ENCODE measurements at regions not wholly inside any gene's neighbourhood (a gene's known extent, or its start where the extent isn't known, plus 50 kb on each side); places are given as distances from the start of the nearest gene placed in this dataset.

GRCh38 chr5:125481506-125482465 is 735.3 kb upstream of the ZNF608 start:
- intact Hi-C loops (cut with micrococcal nuclease; ENCODE audit: unreplicated experiment) = loop anchor here (5.0 to 10.0 kb wide), 3 partner anchors 59 to 737 kb away; partner anchors contain the start of gene ZNF608
- peak overlapping the region; percentile 100 for H3K27ac ChIP-seq (ENCODE audit: low read length)
- no peak for DNase-seq (ENCODE audit: low read depth, low spot score)
- no peak for ATAC-seq
- ChIA-PET POLR2A (no interaction called here), CTCF (no interaction called here)
- H3K4me1 ChIP-seq (ENCODE audit: control insufficient read depth, insufficient read depth, low read length) = peaks cover 32% of the 10 kb centered on the region
- H3K9me3 ChIP-seq (ENCODE audit: control insufficient read depth, insufficient read depth, low read depth, low read length) = peaks cover 18% of the 10 kb centered on the region; the same call in 1 of the 2 replicates
- no TSS peak for BruUV-seq (replicated peaks)
- in situ Hi-C loops (cut with HindIII; ENCODE audit: low pct_unique_long_range_greater_than_20kb, low sequenced_read_pairs) = no loop called here
- H3K4me3 ChIP-seq (ENCODE audit: low read depth in 2 of 2, low read length in 2 of 2) = no peak overlapping the region
- no peaks in the 10 kb centered on the region for H3K27me3 ChIP-seq (ENCODE audit: control insufficient read depth, insufficient read depth, low read length)
- TF ChIP-seq SIN3A (IDR thresholded peaks at IDR 0.05; ENCODE audit: borderline replicate concordance, insufficient read depth, low read depth, low read length) (no peak), POLR2AphosphoS5 (IDR thresholded peaks at IDR 0.05; ENCODE audit: low read depth, low read length) (no peak), REST (IDR thresholded peaks at IDR 0.05; ENCODE audit: insufficient read depth in 1 of 2, low read depth in 2 of 2, low read length in 1 of 2) (no peak), TCF7L2 (IDR thresholded peaks at IDR 0.05; ENCODE audit: low read depth, low read length) (no peak)
- TF ChIP-seq, protein P1, sequence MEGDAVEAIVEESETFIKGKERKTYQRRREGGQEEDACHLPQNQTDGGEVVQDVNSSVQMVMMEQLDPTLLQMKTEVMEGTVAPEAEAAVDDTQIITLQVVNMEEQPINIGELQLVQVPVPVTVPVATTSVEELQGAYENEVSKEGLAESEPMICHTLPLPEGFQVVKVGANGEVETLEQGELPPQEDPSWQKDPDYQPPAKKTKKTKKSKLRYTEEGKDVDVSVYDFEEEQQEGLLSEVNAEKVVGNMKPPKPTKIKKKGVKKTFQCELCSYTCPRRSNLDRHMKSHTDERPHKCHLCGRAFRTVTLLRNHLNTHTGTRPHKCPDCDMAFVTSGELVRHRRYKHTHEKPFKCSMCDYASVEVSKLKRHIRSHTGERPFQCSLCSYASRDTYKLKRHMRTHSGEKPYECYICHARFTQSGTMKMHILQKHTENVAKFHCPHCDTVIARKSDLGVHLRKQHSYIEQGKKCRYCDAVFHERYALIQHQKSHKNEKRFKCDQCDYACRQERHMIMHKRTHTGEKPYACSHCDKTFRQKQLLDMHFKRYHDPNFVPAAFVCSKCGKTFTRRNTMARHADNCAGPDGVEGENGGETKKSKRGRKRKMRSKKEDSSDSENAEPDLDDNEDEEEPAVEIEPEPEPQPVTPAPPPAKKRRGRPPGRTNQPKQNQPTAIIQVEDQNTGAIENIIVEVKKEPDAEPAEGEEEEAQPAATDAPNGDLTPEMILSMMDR (IDR thresholded peaks at IDR 0.05) = no peak
- no peaks in the 10 kb centered on the region; the same call in 1 of the 2 replicates for H3K36me3 ChIP-seq (ENCODE audit: control insufficient read depth, insufficient read depth, low read length)

- TF ChIP-seq, protein P1 (IDR thresholded peaks at IDR 0.05) = no peak
- TF ChIP-seq SIN3A (IDR thresholded peaks at IDR 0.05; ENCODE audit: borderline replicate concordance, insufficient read depth, low read depth, low read length) = no peak
- no peak for TF ChIP-seq TCF7L2 (IDR thresholded peaks at IDR 0.05; ENCODE audit: low read depth, low read length)
- no peak for TF ChIP-seq POLR2AphosphoS5 (IDR thresholded peaks at IDR 0.05; ENCODE audit: low read depth, low read length)
- no peak for TF ChIP-seq REST (IDR thresholded peaks at IDR 0.05; ENCODE audit: insufficient read depth in 1 of 2, low read depth in 2 of 2, low read length in 1 of 2)
- ATAC-seq (no peak), DNase-seq (ENCODE audit: low read depth, low spot score) (no peak)
- ChIA-PET CTCF (no interaction called here), POLR2A (no interaction called here)
- Histone ChIP-seq H3K27me3 (ENCODE audit: control insufficient read depth, insufficient read depth, low read length) (no peaks in the 10 kb centered on the region), H3K4me3 (ENCODE audit: low read depth in 2 of 2, low read length in 2 of 2) (no peak overlapping the region), H3K9me3 (ENCODE audit: control insufficient read depth, insufficient read depth, low read depth, low read length) (peaks cover 19% of the 10 kb centered on the region; the same call in 1 of the 2 replicates), H3K4me1 (ENCODE audit: control insufficient read depth, insufficient read depth, low read length) (peaks cover 39% of the 10 kb centered on the region), H3K36me3 (ENCODE audit: control insufficient read depth, insufficient read depth, low read length) (no peaks in the 10 kb centered on the region; the same call in 1 of the 2 replicates), H3K27ac (ENCODE audit: low read length) (peak overlapping the region; percentile 100)
- in situ Hi-C loops (cut with HindIII; ENCODE audit: low pct_unique_long_range_greater_than_20kb, low sequenced_read_pairs) (no loop called here), intact Hi-C loops (cut with micrococcal nuclease; ENCODE audit: unreplicated experiment) (loop anchor here (2.0 to 10.0 kb wide), 4 partner anchors 61 to 739 kb away; partner anchors contain the start of gene ZNF608)
- no TSS peak for BruUV-seq (replicated peaks)
Observed at GRCh38 chr5:125483609-125484008, 737.2 kb upstream of the ZNF608 start.
